NCI-H69 (cell line): ENCODE measurements at regions not wholly inside any gene's neighbourhood (a gene's known extent, or its start where the extent isn't known, plus 50 kb on each side); places are given as distances from the start of the nearest gene placed in this dataset.
"Not testable (repeated sequence)": the region's sequence is repeated elsewhere in the genome, so short reads cannot be mapped to it uniquely, and the experiment has no call there.

Experiments used
- DNase-seq: peaks from one replicate; lab custom pipeline; 2025; lab: John Stamatoyannopoulos, UW

GRCh38 chr12:39699079-39699478, 79.5 kb upstream of the ABCD2 start:
- DNase-seq, result not testable (repeated sequence)

DNA sequence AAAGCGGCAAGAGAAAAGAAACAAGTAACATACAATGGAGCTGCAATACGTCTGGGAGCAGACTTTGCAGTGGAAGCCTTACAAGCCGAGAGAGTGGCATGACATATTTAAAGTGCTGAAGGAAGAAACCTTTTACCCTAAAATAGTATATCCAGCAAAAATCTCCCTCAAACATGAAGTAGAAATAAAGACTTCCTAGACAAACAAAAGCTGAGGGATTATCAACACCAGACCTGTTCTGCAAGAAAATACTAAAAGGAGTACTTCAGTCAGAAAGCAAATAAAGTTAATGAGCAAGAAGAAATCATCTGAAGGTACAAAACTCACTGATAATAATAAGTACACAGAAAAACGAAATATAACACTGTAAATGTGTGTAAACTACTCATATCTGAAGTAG, 77.5 kb upstream of the ABCD2 start:
- no peak for DNase-seq

DNA sequence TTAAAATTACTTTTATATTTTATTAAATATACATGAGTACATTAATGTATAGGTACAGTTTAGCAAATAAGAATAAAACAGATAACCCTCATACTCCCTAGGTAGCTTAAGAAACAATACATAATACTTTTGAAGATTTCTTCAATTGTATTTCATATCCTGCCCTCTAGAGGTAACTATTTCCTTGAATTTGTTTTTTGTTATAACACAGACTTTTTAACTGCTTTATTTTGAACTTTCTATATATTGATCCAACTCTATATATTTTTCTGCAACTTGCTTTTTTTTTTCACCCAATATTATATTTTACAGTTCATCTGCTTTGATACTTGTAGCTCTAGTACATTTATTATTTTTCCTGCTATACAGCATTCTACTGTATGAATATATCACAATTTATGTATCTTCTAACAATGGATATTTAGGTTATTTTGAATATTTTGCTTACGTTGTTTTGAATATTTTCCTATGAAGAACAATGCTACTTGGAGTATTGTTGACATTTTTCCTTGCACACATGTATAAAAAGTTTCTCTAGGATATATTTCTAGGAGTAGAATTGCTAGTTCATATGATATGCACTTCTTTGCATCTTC, 72.8 kb upstream of the ABCD2 start:
- peak; percentile 6 for DNase-seq

DNA sequence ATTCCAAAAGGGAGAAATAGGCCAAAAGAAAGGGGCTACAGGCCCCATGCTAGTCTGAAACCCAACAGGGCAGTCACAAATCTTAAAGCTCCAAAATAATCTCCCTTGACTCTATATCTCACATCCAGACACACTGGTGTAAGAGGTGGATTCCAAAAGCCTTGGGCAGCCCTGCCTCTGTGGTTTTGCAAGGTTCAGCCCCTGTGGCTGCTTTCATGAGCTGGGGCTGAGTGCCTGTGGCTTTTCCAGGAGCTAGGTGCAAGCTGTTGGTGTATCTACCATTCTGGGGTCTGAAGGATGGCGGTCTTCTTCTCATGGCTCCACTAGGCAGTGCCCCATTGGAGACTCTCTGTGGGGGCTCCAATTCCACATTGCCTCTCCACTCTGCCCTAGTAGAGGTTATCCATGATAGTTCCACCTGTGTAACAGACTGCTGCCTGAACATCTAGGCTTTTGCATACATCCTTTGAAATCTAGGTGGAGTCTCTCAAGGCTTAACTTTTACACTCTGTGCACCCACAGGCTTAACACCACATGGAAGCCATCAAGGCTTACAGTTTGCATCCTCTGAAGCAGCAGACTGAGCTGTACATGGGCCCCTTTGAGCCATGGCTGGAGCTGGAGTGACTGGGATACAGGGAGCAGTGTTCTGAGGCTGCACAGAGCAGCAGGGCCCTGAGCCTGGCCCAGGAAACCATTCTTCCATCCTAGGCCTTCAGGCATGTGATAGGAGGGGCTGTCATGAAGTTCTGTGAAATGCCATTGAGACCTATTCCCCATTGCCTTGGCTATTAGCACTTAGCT, 66.5 kb upstream of the ABCD2 start:
- DNase-seq, result no peak

GRCh38 chr12:39682689-39683477, 63.3 kb upstream of the ABCD2 start:
- no peak for DNase-seq

DNA sequence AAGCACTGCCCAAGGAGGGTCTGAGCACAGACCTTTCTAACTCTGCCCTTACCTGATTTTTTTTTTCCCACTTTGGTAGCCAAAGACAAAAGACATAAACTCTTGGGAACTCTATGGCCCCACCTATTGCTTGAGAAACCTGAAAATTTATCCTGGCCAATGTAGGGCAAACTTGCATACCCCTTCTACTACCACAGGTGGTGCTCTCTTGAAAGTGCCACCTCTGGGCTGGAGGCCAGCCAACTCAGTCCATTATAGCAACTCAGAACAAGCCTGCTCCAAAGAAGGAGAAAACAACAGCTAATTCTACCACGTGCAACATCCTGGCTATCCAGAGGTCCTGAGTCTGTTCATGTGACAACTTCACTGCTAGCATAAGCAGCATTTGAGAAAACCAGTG, 55.7 kb upstream of the ABCD2 start:
- DNase-seq, result no peak

GRCh38 chr12:39672976-39673375, 53.4 kb upstream of the ABCD2 start:
- DNase-seq, result no peak

DNA sequence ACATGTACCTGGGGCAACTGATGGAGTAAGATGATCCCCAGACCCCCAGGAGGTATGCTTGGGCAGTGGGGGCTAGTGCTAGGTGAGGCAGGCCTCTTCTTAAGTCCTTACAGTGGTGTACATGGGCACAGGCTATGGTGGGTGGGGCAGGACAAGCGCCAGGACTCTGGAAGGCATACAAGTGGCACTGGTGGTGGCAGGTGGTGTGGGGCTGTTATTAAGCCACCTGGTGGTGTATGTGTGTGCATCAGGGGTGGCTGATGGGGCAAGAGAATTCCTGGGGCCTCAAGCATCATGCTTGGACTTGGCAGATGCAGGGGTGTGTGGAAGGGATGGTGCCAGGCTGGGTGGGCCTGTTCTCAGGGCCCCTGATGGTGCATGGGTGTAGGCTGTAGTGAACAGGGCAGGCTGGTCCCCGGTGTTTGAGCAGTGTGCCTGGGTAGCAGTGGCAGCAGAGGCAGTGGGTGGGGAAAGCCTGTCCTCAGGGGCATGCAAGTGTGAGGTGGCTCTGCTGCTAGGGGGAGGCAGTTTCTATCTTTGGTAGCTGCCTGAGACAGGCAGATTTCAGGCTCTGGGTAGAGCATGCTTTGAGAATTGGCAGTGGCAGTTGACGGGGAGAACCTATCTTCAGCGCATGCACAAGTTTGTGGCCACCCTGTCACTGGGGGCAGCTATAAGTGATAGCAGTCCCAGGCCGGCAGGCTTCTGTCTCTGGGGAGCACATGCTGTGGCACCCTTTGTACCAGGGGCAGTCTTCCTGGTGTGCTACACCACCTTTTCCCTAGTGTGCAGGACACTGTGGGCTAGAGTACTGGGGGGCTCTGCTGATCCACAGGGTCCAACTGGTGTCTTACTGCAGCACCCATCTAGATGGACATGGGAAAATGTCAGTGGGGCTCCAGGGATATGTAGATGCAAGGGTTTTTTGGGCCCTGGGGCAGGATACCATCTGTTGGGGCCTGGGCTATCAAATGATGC, 52.6 kb upstream of the ABCD2 start:
- no peak for DNase-seq

DNA sequence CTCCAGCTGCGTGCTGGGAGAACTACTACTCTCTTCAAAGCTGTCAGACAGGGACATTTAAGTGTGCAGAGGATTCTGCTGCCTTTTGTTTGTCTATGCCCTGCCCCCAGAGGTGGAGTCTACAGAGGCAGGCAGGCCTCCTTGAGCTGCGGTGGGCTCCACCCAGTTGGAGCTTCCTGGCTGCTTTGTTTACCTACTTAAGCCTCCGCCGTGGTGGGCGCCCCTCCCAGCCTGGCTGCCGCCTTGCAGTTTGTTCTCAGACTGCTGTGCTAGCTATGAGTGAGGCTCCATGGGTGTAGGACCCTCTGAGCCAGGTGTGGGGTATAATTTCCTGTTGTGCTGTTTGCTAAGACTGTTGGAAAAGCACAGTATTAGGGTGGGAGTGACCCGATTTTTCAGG, 49.9 kb upstream of the ABCD2 start:
- DNase-seq, result not testable (repeated sequence)
